ENCODE measurements at regions not wholly inside any gene's neighbourhood (a gene's known extent, or its start where the extent isn't known, plus 50 kb on each side); places are given as distances from the start of the nearest gene placed in this dataset.

- Histone ChIP-seq H3K4me3 (no peak overlapping the region), H3K36me3 (no peaks in the 10 kb centered on the region), H3K27me3 (no peaks in the 10 kb centered on the region), H3K27ac (no peak overlapping the region), H3K4me1 (no peaks in the 10 kb centered on the region), H3K9me3 (no peaks in the 10 kb centered on the region)
- no peak for TF ChIP-seq CTCF (IDR thresholded peaks at IDR 0.05)
- FAIRE-seq (no peak), ATAC-seq (no peak), DNase-seq (no peak)
- WGBS, 2 donors = 95 to 96% methylated on average over 4 of the region's 4 CpGs
- intact Hi-C loops (cut with DNase I) = no loop called here
Observed at GRCh38 chr15:70584441-70584837, 178.9 kb downstream of the UACA start.

GRCh38 chr15:70583006-70583405 lies 180.4 kb downstream of the UACA start:
- FAIRE-seq = no peak
- Histone ChIP-seq H3K9me3 (no peaks in the 10 kb centered on the region), H3K4me1 (no peaks in the 10 kb centered on the region), H3K27ac (no peak overlapping the region), H3K4me3 (no peak overlapping the region), H3K27me3 (no peaks in the 10 kb centered on the region), H3K36me3 (no peaks in the 10 kb centered on the region)
- no peak for TF ChIP-seq CTCF (IDR thresholded peaks at IDR 0.05)
- 64 to 68% methylated on average over 4 of the region's 4 CpGs for WGBS, 2 donors
- intact Hi-C loops (cut with DNase I) = no loop called here
- ATAC-seq = no peak
- DNase-seq = no peak

- no peaks in the 10 kb centered on the region for H3K27me3 ChIP-seq
- no peak overlapping the region for H3K27ac ChIP-seq
- no peak for FAIRE-seq
- intact Hi-C loops (cut with DNase I) = no loop called here
- H3K9me3 ChIP-seq = no peaks in the 10 kb centered on the region
- H3K4me3 ChIP-seq = no peak overlapping the region
- 56 to 65% methylated on average over 5 of the region's 5 CpGs for WGBS, 2 donors
- DNase-seq = no peak
- no peak for ATAC-seq
- H3K4me1 ChIP-seq = no peaks in the 10 kb centered on the region
- no peaks in the 10 kb centered on the region for H3K36me3 ChIP-seq
- no peak for TF ChIP-seq CTCF (IDR thresholded peaks at IDR 0.05)
Observed at GRCh38 chr15:70582143-70582945, 181.0 kb downstream of the UACA start.

GRCh38 chr15:70580958-70581357 lies 182.4 kb downstream of the UACA start:
- no peak for FAIRE-seq
- Histone ChIP-seq H3K4me3 (no peak overlapping the region), H3K9me3 (no peaks in the 10 kb centered on the region), H3K27ac (no peak overlapping the region), H3K4me1 (no peaks in the 10 kb centered on the region), H3K27me3 (no peaks in the 10 kb centered on the region), H3K36me3 (no peaks in the 10 kb centered on the region)
- TF ChIP-seq CTCF (IDR thresholded peaks at IDR 0.05) = no peak
- no peak for ATAC-seq
- DNase-seq = no peak
- intact Hi-C loops (cut with DNase I) = no loop called here
- 66 to 78% methylated on average over 6 of the region's 6 CpGs for WGBS, 2 donors

GRCh38 chr15:70580286-70580685 lies 183.1 kb downstream of the UACA start:
- no peak for TF ChIP-seq CTCF (IDR thresholded peaks at IDR 0.05)
- no peaks in the 10 kb centered on the region for H3K4me1 ChIP-seq
- DNase-seq (no peak), FAIRE-seq (no peak), ATAC-seq (no peak)
- no peaks in the 10 kb centered on the region for H3K9me3 ChIP-seq
- no peaks in the 10 kb centered on the region for H3K27me3 ChIP-seq
- no peak overlapping the region for H3K4me3 ChIP-seq
- intact Hi-C loops (cut with DNase I) = no loop called here
- no peaks in the 10 kb centered on the region for H3K36me3 ChIP-seq
- 41 to 42% methylated on average over 10 of the region's 10 CpGs for WGBS, 2 donors
- no peak overlapping the region for H3K27ac ChIP-seq
